NCI-H1048 (cell line): ENCODE measurements at regions not wholly inside any gene's neighbourhood (a gene's known extent, or its start where the extent isn't known, plus 50 kb on each side); places are given as distances from the start of the nearest gene placed in this dataset.
"Not testable (repeated sequence)": the region's sequence is repeated elsewhere in the genome, so short reads cannot be mapped to it uniquely, and the experiment has no call there.

Experiments used
- DNase-seq: peaks from one replicate; lab custom pipeline; 2025; lab: John Stamatoyannopoulos, UW

DNA sequence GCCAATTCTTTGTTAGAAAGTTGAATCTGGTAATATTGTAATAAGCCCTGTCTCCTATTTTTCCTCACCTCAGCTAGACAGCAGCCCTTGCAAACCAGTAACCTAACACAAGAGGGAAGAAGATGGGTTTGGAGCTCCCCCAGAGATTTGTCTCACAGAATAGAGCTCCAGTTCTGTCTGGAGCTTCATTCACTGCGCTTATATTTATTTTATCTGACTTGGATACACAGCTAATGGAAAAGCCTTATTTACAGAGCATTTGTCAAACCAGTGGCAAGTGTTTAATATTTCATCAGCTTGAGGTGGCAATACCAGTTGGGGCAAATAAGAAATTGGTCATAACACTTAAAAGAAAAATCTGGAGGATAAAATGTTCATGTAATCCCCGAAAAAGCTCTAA, 1094.0 kb downstream of the FSCB start:
- no peak for DNase-seq

DNA sequence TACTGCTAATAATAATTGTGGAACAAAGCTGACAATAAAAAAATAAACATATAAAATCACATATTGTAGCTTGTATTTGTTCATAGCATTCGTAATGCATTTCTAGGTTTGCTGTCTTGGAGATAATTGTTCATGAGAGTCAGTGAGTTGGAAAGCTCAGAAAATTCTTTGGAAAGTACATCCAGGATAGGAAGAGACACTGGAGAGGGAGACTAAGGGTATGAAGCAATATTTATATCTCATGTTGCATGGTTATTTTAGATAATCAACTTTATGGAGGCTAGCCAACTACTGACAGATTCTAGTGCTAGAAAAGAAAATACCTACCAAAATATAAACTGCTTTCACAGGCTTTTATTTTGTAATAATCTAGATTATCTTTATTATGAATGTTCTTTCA, 1095.2 kb downstream of the FSCB start:
- no peak for DNase-seq

DNA sequence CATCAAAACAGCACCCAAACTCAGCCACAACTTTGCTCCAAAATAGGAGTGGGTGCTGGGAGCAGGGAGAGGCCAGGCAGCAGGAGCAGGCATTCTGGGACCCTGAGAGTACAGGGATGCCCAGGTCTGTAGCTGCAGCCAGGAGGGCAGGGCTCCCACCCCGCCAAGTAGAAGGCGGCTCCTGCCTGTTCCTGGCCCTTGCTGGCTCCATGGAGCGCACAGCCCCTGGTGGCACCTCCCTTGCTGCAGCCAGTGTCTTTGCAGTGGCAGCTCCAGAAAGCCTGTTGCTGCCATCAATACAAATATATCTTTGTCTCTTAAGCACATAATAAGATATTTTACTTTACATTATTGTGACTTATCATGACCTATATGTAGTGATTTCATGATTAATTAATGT, 1096.5 kb downstream of the FSCB start:
- no peak for DNase-seq

DNA sequence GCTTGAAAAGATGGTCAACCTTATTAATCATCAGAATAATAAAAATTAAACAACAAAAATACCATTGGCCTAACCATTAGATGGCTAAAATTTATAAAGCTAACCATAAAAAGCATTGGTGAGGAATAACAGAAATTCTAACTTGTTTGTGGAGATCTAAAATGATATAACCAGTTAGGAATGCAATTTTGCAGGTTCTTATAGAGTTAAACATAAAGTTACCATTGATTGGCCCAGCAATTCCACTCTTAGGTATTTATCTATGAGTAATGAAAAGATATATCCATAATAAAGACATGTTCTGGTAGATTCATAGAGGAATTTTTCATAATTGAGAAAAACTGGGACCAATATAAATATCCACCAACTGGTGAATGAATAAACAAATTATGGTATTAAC, 1098.6 kb downstream of the FSCB start:
- DNase-seq = no peak

DNA sequence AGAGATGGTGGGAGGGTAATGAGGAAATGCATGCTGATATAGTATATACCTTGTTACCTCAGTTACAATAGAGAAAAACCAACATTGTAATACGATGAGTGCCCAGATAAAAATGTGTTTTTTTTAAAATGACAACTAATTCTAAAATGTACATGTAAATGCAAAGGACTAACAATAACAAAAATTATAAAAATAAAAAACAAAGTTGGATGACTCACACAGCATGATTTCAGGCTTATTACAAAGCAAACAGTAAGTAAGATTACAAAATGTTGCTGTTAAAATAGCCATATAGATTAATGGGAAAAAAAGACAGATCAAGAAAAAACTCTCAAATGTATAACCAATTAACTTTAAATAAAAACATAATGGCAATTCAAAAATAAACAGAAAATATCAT, 1099.4 kb downstream of the FSCB start:
- no peak for DNase-seq

DNA sequence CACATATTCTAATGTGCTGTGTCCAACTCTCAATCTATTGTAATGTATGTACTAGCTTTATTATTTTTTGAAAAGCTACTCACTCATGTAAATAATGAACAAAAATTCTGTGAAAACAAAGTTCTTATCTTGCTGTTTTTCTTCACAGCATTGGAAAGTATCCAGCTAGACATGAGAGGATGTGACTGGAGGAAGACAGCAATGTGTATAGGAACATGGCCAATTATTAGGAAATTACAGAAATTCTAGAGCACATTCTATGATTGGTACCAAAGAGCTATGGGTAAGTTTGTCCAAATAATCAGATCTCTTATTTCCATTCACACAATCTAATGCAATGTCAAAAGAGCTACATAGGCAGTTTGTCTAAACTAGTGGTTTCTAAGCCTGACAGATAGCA, 1100.2 kb downstream of the FSCB start:
- DNase-seq = no peak

DNA sequence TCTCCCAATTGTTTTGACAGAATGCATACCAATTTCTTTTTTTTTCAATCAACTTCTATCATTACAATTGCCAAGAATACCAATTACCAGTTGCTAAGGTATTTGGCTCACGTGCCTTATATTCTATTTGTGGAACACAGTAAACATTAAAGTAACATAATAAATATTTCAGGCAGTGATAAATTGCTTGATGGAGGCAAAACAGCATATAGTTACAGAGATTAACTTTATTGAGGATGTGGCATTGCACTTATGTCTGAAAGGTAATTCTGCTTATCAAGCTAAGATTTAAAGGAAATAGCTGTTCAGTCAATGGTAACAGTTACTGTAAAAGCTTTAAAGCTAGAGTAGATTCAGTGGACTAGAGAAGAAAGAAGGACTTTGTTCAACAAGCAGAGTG, 1107.8 kb downstream of the FSCB start:
- no peak for DNase-seq

DNA sequence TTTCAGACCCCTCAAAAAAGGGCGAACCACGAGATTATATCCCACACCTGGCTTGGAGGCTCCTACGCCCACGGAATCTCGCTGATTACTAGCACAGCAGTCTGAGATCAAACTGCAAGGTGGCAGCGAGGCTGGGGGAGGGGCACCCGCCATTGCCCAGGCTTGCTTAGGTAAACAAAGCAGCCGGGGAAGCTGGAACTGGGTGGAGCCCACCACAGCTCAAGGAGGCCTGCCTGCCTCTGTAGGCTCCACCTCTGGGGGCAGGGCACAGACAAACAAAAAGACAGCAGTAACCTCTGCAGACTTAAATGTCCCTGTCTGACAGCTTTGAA, 1136.6 kb downstream of the FSCB start:
- not testable (repeated sequence) for DNase-seq

DNA sequence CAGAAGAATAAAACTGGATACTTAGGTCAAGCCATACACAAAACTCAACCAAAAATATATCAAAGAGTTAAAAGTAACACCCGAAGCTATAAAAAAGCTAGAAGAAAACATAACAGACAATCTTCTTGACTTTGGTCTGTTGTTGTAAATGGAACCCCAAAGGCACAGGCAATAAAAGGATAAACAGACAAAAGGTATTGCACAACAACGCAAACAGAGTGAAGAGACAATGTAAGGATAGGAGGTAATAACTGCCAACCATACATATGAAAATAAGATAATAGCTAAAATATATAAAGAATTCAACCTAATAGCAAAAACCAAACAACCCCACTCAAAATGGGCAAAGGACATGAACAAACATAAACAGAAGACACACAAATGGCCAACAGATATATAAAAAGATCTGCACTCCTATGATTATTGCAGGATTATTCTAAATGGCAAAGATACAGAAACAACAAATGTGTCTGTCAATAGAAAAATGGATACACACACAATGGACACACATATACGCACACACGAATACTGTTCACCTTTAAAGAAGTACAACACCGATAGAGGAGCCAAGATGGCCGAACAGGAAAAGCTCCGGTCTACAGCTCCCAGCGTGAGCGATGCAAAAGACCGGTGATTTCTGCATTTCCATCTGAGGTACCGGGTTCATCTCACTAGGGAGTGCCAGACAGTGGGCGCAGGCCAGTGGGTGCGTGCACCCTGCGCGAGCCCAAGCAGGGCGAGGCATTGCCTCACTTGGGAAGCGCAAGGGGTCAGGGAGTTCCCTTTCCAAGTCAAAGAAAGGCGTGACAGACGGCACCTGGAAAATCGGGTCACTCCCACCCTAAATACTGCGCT, 1137.1 kb downstream of the FSCB start:
- no peak for DNase-seq

DNA sequence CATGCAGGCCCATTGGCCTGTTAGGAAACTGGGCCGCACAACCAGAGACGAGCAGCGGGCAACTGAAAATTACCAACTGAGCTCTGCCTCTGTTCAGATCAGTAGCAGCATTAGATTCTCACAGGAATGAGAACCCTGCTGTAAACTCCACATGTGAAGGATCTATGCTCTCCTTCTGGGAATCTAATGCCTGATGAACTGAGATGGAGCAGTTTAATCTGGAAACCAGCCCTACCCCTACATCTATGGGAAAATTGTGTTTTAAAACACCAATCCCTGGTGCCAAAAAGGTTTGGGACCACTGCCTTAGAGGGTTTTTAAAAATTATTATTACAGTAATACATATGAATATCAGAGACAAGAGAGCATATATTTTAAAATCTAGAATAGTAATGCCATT, 1144.5 kb downstream of the FSCB start:
- no peak for DNase-seq

DNA sequence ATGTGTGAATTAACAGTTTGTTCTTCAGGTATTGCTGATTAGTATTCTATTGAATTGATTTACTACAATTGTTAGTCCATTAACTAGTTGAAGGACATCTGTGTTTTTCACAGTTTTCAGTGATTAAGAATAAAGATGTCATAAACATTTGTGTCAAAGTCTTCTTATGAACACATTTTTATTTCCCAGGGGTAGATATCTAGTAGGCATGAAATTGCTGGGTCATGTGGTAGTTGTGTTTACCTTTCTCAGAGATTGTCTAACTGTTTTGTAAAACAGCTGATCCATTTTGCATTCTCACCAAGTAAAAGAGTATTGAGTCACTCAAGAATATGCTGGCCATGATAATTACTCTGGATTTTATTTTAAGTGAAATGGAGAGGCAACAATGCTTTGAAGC, 1145.3 kb downstream of the FSCB start:
- DNase-seq = no peak

DNA sequence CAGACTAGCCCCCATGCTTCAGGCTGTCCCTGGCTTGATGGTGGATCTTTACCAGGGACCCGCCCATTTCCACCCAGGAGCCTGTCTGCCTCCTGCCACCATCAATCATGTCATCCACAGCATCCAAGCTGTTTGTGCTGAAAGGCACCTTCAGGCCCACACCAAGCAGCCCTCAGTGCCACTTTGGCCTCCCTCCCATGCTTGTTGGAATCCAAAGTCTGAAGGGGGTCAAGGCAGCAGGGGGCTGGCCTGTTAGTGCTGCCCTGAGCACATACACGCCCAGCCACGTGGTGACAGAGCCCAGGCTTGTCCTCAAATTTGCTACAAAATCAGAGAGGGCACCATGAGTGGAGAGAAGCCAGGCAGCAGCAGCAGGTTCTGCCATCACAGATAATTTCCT, 1146.8 kb downstream of the FSCB start:
- DNase-seq = no peak

DNA sequence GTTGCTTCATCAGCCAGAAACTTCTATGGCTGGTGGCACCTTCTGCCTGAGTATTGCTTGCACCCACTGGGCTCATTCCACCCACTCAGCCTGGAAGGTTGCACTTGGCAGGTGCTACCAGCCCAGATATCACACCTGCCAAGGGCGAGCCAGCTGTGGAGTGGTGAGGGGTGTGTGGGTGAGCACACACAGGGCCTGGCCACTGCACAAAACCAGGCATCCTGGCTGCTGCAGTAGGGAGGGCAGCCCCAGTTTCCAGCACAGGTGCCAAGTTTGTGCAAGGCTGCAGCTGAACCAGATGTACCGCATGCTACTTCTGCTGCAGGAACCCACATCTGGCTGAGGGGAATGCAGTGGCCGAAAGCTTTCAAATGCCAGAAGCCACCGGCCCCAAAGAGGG, 1147.8 kb downstream of the FSCB start:
- no peak for DNase-seq

DNA sequence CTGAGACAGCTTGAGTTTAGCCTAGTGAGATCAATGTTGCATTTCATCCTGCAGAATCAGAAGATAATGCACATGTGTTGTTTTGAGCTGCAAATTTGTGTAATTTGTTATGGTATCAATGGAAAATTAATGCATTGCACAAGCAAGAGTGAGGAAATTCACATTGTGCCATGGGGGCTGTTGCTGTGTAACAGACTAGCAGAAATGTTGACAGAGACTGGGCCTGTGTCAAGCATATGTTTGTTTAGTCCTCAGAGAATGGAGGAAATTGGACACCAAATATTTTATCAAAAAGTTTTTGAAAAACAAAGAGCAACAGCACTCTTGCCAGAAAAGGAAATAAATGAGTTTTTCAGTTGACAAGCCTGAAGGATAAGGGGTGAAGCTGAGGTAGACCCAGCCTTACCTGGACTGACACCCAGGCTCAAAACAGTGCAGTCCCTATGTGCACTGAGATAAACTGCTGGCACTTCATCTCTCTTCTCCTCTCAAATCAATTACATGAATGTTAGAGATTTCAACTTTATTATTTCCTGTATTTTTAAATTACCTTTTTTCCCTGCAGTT, 1150.0 kb downstream of the FSCB start:
- no peak for DNase-seq

DNA sequence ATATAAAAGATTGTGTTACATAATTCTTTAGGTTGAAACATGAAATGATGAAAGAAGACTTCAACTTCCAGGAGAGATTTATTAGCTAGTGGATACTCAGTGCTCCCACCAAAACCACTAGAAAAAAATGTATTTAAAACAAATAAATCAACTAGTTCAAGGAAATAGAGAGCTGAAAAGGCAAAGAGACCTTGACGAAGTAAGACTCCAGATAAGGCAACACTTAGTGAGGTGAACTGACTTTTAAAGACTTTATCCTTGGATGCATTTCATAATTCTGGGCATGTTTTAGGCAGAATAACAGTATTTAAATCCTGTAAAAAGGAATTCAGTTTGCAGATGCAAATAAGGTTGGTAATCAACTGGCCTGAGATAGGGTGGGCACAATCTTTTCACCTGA, 1150.7 kb downstream of the FSCB start:
- no peak for DNase-seq

DNA sequence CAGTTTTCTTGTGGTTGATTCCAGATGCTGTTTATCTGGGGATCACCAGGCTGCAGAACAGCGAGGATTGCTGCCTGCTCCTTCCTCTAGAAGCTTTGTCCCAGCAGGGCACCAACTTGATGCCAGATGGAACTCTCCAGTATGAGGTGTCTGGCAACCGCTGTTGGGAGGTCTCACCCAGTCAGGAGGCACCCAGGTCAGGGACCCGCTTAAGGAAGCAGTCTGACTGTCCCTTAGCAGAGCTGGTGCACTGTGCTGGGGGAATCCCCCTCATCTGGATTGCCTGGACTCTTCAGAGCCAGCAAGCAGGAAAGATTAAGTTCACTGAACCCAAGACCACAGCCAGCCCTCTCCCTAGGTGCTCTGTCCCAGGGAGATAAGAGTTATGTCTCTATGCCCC, 1165.2 kb downstream of the FSCB start:
- DNase-seq = no peak

DNA sequence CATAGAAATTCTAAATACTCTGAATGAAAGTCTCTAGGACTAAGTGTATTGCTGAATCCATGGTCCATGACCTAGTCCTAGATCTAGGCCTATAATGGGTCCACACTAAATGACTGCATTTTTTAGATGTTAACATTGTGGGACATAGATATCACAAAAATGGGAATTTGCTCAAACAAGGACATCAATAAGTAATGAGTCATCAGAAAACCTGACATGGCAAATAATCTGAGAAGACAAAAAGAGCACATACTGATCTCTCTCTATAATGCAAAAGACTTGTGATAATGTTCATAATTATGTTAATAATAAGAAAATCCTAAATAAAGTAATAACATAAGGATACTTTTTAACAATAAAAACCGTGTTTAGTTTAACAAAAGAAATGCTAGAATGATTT, 1168.4 kb downstream of the FSCB start:
- DNase-seq = no peak

DNA sequence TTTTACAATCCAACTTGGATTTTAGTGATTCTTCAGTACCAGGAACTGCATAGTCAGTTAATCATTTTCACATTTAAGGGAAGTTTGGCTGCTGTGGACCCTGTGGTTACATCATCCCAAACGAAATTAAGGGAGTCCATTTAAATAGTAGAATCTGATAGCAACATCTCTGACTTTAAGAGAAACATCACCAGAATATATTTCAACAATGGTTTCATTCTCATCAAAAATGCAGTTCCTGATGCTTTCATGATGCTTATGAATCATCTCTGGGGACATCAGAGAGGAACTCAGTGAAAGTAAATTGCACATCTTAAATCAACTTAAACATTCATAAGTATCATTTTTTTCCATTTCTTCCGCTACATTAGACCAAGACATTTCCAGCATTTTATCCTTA, 1170.7 kb downstream of the FSCB start:
- DNase-seq = no peak

DNA sequence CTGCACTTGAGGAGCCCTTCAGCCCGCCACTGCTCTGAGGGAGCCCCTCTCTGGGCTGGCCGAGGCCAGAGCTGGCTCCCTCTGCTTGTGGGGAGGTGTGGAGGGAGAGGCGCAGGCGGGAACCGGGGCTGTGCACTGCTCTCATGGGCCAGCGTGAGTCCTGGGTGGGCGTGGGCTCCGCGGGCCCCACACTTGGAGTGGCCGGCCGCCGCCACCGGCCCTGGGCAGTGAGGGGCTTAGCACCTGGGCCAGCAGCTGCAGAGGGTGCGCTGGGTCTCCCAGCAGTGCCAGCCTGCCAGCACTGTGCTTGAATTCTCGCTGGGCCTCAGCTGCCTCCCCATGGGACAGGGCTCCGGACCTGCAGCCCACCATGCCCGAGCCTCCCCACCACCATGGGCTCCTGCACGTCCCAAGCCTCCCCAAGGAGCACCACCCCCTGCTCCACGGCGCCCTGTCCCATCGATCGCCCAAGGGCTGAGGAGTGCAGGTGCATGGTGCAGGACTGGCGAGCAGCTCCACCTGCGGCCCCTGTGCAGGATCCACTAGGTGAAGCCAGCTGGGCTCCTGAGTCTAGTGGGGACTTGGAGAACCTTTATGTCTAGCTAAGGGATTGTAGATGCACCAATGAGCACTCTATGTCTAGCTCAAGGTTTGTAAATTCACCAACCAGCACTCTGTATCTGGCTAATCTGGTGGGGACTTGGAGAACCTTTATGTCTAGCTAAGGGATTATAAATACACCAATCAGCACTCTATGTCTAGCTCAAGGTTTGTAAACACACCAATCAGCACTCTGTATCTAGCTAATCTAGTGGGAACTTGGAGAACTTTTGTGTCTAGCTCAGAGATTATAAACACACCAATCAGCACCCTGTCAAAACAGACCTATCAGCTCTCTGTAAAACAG, 1180.3 kb downstream of the FSCB start:
- DNase-seq = not testable (repeated sequence)

DNA sequence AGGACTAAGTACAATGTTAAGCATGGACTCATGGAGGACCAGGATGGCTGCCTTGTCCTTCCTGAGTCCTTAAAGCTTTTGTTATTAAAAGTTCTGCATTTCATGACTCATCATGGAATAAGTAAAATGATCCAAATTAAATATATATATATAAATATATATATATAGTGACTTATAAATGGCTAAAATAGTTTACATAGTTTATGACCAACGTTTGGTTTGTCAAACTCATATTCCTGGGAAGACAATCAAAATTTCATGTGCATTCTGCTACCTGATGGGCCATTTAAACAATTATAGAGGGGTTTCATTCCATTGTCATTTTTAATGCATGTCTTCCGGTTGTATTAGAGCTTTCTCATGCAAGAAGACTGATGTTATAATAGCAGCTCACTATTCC, 1190.7 kb downstream of the FSCB start:
- no peak for DNase-seq

DNA sequence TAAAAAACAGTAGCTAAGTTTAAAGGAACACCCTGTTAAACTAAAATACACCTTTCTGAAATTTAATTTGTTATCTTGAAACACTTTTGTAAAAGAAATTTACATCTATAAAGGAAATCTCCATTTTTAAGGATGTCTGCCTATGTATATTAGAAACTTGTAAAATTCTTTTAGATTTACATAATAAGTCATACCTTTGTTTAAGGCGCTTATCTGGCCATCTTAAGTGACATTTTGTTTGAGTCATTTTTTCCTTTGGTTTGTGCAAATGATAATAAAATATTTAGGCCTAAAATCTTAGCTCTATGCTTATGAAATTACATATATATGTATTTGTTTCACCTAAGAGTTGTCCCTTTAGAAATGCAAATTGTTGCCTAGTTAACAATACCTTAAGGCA, 1193.4 kb downstream of the FSCB start:
- no peak for DNase-seq

DNA sequence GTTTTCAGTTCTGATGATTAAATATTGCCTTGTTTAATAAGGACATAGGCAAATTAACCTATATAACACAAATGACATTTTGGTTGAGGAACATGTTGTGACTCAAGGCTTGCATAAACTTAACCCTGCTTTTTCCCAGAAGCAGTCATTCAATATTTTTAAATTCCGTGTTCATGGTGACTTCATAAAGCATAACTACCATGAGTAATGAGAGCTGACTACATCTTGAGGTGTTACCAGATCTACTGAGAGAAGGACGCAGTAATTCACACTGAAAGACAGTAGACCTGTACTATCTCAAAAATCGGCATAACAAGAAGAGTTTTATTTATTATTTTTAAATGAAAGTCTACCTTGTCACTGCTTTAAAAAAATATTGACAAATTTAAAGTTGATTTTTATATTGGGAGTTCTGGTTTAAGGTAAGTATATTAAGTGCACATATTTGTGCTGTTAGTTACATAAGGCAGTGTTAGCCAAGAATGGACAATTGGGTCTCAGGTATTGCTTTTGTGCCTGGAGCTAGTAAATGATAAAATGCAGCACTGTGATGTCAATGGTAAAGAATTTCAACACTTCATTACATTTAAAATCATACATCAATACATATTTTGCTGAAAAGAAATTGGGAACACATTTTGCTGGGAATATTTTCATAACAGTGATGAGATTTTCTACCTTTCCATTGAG, 1198.5 kb downstream of the FSCB start:
- DNase-seq = no peak

DNA sequence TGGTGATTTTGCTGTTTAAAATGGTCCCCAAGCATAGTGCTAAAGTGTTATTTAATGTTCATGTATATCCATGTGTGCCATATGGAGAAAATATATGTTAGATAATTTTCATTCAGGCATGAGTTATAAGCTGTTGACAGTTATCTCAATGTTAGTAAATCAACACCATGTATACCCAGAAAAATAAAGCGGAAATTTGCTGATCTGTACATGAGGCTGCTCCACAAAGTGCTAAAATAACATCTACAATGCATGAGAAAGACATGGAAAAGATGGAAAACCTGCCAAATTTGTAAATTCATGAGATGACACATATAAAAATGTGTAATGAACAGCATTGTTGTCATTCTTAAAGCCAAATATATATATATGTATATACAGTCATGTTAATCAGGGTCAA, 1199.2 kb downstream of the FSCB start:
- DNase-seq = no peak
